Embryonic facial prominence (tissue), 1 donor: ENCODE measurements at regions not wholly inside any gene's neighbourhood (a gene's known extent, or its start where the extent isn't known, plus 50 kb on each side); places are given as distances from the start of the nearest gene placed in this dataset.

ENCODE experiments used
- DNase-seq: peaks from one replicate; pipeline ENCODE4 v3.0.0-alpha.2; 2016; ENCODE audit errors: extremely low spot score

GRCh38 chr2:451495-451894 lies 163.6 kb upstream of the ALKAL2 start:
- no peak for DNase-seq

DNA sequence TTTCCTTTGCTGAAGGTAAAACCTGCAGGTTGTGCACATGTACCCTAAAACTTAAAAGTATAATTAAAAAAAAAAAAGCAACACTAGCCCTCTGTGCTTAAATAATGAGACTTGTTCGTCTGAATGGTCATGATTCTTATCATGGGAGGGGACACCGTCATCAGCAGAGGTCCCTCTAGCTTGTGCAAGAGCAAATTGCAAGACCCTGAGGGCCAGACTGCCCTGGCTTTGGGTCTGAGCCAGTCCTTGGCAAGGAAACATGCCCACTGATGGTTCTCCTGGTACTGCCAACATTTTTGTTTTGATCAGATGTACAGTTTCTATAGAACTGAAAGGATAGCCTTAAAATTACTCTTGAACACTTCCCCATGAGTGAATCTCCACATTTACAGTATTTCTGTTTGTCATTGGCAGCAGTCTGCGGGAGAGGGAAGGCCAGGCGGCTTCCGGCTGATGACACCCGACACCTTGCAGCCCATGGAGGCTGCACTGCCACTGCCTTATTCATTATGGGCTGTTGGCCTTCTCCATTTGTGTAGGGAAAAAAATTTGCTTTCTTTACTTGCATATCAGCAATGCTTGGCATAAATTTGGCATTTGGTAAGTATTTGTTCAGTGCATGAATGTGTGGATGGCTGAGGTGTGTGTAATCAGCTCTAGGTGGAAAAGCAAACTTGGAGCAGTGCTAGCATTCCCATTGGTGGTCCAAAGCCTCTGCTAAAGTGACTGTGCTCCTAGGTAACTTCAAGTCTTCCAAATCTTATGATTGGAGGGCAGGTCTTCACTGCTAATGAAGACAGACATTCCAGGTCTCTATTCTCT lies 161.6 kb upstream of the ALKAL2 start:
- no peak for DNase-seq

DNA sequence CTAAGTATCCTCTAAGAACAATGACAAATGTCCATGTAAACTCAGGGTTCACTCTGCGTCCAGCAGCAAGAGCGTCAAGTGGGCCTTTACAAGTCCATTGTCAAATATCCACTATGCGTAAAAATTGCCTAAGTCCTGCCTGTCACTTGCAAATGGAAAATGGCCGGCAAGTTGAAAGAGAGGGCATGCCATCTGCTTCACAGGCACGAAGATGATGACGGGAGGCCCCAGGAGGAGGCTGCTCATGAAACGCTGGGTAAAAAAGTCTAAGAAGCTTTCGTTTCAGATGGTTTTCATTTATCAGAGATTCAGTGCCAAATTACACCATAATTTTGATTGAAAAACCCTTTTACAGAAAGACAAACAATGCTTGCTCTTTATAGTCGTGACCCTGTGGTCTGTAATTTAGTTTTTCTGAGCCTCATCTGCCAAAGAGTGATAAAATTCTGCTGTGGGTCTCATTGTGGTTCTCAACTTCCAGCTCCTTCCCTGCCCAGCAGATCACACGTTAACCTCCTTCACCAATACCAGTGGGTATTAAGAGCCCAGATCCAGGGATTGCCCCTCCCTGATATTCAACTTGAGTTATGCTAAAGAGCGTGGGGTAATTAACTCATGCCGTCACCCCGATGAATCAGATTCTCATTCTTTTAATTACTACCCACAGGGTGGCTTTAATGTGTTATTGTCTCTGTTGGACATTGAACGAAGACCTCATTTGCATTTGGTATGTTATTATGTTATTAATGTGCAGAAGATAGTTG lies 160.2 kb upstream of the ALKAL2 start:
- DNase-seq: no peak

DNA sequence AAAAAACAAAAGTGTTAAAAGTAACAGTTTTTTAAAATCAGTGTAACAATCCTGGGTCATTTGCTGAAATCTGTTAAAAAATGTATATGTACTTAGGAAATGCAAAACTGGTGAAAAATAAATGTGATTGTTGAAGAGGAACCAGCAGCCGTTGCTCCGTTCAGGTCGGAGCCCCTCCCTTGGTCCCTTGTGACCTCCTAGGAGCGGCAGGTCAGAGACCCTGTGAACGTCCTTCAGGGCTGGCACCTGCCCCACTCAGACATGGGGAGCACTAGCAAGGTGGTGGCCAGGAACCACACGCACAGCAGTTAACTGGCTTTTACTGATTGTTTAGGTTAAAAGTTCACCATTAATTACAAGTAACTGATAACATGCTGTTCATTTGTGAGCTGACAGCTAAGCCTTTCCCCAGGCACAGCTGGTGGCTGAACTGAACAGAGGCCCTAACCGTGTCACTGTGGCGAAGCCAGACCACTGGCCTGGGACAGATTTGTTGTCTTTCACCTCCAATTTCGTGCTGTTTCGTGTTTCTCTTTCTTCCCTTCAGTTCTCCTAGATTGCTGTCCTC lies 159.2 kb upstream of the ALKAL2 start:
- DNase-seq: no peak

DNA sequence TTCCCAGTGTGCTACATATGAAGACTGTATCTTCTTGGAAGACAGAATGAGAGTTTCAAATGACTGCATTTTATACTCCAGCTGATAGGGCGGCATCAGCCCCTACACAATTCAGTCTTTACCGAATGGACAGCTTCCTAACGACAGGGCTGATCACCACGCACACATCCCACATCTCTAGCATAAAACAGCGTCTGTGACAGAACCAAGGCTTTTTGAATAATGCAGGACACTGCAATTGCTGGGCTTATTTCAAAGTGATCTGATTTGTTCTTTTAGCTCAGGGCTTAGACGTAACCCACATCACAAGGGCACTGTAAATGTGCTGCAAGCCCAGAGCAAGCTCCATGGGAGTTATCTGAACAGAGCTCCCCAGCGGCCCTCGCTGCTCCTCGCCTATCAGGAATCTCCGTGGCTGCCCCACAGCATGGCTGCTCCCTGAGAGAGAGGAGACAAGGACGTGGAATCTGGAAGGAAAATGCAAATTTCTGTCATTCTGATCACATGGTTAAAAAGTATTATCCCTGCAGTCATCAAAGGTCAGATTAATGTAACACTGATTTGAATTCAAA lies 158.5 kb upstream of the ALKAL2 start:
- DNase-seq: no peak

GRCh38 chr2:445896-446295 lies 158.0 kb upstream of the ALKAL2 start:
- DNase-seq: no peak

GRCh38 chr2:444937-445884 lies 157.3 kb upstream of the ALKAL2 start:
- no peak for DNase-seq

- DNase-seq: no peak
Observed at GRCh38 chr2:443741-444140, 155.8 kb upstream of the ALKAL2 start.

GRCh38 chr2:443216-443615 lies 155.3 kb upstream of the ALKAL2 start:
- DNase-seq: no peak

GRCh38 chr2:441258-442022 lies 153.5 kb upstream of the ALKAL2 start:
- no peak for DNase-seq

DNA sequence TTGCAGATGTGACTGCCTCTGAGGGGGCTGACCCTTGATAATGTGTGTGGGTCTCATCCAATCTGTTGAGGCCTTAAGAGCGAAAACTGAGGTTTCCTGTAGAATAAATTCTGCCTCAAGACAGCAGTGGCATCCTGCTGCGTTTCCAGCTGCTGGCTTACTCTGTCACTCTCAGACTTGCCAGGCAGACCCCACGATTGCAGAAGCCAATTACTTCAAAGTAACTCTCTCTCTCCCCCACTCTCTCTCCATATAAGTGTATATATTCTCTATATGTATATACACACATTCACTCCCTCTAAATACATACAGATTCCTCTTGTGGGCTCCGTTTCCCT lies 152.5 kb upstream of the ALKAL2 start:
- DNase-seq: no peak

- no peak for DNase-seq
Observed at GRCh38 chr2:439556-440402, 151.9 kb upstream of the ALKAL2 start.

- no peak for DNase-seq
Observed at GRCh38 chr2:439077-439476, 151.2 kb upstream of the ALKAL2 start.

- DNase-seq: no peak
Observed at GRCh38 chr2:437756-438393, 150.0 kb upstream of the ALKAL2 start.

- DNase-seq: no peak
Observed at GRCh38 chr2:437180-437579, 149.3 kb upstream of the ALKAL2 start.

- no peak for DNase-seq
Observed at GRCh38 chr2:436205-436604, 148.3 kb upstream of the ALKAL2 start.

- DNase-seq: no peak
Observed at GRCh38 chr2:434625-435024, 146.7 kb upstream of the ALKAL2 start.

DNA sequence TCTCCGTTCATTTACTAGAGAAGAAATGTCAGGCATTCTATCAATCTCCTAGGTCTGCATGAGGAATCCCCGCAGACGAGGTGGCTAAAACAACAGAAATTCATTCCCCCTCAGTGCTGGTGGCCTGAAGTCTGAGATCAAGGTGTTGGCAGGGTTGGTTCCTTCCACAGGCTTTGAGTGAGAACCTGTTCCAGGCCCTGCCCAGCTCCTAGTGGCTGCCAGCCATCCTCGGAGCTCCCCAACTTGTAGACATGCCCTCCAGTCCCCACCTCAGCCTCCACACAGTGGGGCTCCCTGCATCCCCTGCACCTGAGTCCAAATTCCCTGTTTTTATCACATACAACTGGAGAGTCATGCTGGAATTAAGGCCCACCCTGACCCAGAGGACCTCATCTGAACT lies 145.3 kb upstream of the ALKAL2 start:
- no peak for DNase-seq

- DNase-seq: no peak
Observed at GRCh38 chr2:430291-431040, 142.6 kb upstream of the ALKAL2 start.
